Adrenal gland (tissue), 5 donors: ENCODE measurements at regions not wholly inside any gene's neighbourhood (a gene's known extent, or its start where the extent isn't known, plus 50 kb on each side); places are given as distances from the start of the nearest gene placed in this dataset.

Experiments
- CTCF ChIP-seq, 6 experiments: fragments of 450-650 bp in 4 of 6; fragments of 200-600 bp in 2 of 6; sonication (generic) in 1 of 6; IDR thresholded peaks; 1 replicate in 5 of 6; 2 replicates in 1 of 6; pipeline versions ENCODE4 v1.5.1 to v1.8.0; 2016 to 2021; ENCODE audit warnings: antibody characterized with exemption in 6 of 6, mild to moderate bottlenecking in 2 of 6, moderate library complexity in 1 of 6
- POLR2A ChIP-seq, 2 donors: fragments of 450-650 bp; IDR thresholded peaks; one replicate each; pipeline ENCODE4 v1.6.1; 2017; ENCODE audit warnings: antibody characterized with exemption in 2 of 2, mild to moderate bottlenecking in 2 of 2, moderate library complexity in 1 of 2
- donor health status: DM: no; HTN: no; CAD: no.

DNA sequence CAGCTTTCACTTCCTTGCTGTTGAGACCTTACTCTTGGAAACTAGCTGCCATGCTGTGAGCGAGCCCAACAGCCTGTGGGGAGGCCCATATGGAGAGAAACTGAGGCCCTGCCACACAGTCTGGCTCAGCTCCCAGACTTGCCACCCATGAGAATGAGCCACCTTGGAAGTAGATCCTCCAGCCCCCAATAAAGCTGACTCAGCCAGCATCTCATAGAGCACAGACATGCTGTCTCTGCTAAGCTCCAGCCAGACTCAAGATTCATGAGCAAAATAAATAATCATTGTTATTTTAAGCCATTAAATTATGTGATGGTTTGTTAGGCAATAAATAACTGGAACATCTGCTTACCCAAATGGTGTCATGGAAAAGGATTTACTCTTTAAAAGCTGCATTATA lies 53.6 kb upstream of the DDX18 start:
- no peak for TF ChIP-seq CTCF (IDR thresholded peaks at IDR 0.05)
- no peak for TF ChIP-seq POLR2A (IDR thresholded peaks at IDR 0.05)
